Rectal smooth muscle tissue (tissue), 1 donor: ENCODE measurements at regions not wholly inside any gene's neighbourhood (a gene's known extent, or its start where the extent isn't known, plus 50 kb on each side); places are given as distances from the start of the nearest gene placed in this dataset.
"Not testable (repeated sequence)": the region's sequence is repeated elsewhere in the genome, so short reads cannot be mapped to it uniquely, and the experiment has no call there.

Experiments
- H3K27ac ChIP-seq: one replicate; pipeline ENCODE4 v1.7.0; 2013; ENCODE audit warnings: low read depth, low read length, inconsistent platforms
- H3K27me3 ChIP-seq: one replicate; pipeline ENCODE4 v1.7.0; 2013; ENCODE audit warnings: low read length; ENCODE audit not compliant: control insufficient read depth, insufficient read depth
- H3K36me3 ChIP-seq: one replicate; pipeline ENCODE4 v1.7.0; 2013; ENCODE audit warnings: low read length; ENCODE audit not compliant: control insufficient read depth, insufficient read depth
- H3K4me1 ChIP-seq: one replicate; pipeline ENCODE4 v1.7.0; 2013; ENCODE audit warnings: low read length; ENCODE audit not compliant: control insufficient read depth, insufficient read depth
- H3K4me3 ChIP-seq: one replicate; pipeline ENCODE4 v1.7.0; 2013; ENCODE audit warnings: low read length
- H3K9ac ChIP-seq: one replicate; pipeline ENCODE4 v1.7.0; 2013; ENCODE audit warnings: low read length

- Histone ChIP-seq H3K27me3 (no peaks in the 10 kb centered on the region), H3K9ac (no peak overlapping the region), H3K36me3 (no peaks in the 10 kb centered on the region), H3K27ac (no peak overlapping the region), H3K4me1 (no peaks in the 10 kb centered on the region), H3K4me3 (no peak overlapping the region)
Measured at GRCh38 chr2:131584380-131584779, 56.7 kb downstream of the CCDC74A start.

- Histone ChIP-seq H3K9ac (no peak overlapping the region), H3K36me3 (no peaks in the 10 kb centered on the region), H3K27ac (no peak overlapping the region), H3K4me1 (no peaks in the 10 kb centered on the region), H3K4me3 (no peak overlapping the region), H3K27me3 (no peaks in the 10 kb centered on the region)
Measured at GRCh38 chr2:131584940-131585339, 57.3 kb downstream of the CCDC74A start.

GRCh38 chr2:131588152-131588873 is 60.6 kb downstream of the CCDC74A start:
- H3K9ac ChIP-seq = no peak overlapping the region

GRCh38 chr2:131589126-131589525 is 61.4 kb downstream of the CCDC74A start:
- H3K36me3 ChIP-seq, H3K4me1 ChIP-seq, H3K4me3 ChIP-seq, H3K27ac ChIP-seq, H3K9ac ChIP-seq, H3K27me3 ChIP-seq: not testable (repeated sequence)

More at GRCh38 chr2:131588152-131588873, 60.6 kb downstream of the CCDC74A start:
- no peaks in the 10 kb centered on the region for H3K4me1 ChIP-seq
- no peaks in the 10 kb centered on the region for H3K36me3 ChIP-seq
- H3K4me3 ChIP-seq = no peak overlapping the region
- no peak overlapping the region for H3K27ac ChIP-seq
- no peaks in the 10 kb centered on the region for H3K27me3 ChIP-seq

GRCh38 chr2:131590366-131590765 is 62.7 kb downstream of the CCDC74A start:
- no peaks in the 10 kb centered on the region for H3K4me1 ChIP-seq
- H3K9ac ChIP-seq = no peak overlapping the region
- H3K27ac ChIP-seq = no peak overlapping the region
- no peaks in the 10 kb centered on the region for H3K36me3 ChIP-seq
- no peaks in the 10 kb centered on the region for H3K27me3 ChIP-seq
- no peak overlapping the region for H3K4me3 ChIP-seq

- Histone ChIP-seq H3K4me1 (no peaks in the 10 kb centered on the region), H3K4me3 (no peak overlapping the region), H3K9ac (no peak overlapping the region), H3K36me3 (no peaks in the 10 kb centered on the region), H3K27me3 (no peaks in the 10 kb centered on the region), H3K27ac (no peak overlapping the region)
Measured at GRCh38 chr2:131590896-131591295, 63.2 kb downstream of the CCDC74A start.

GRCh38 chr2:131596561-131596960 is 68.9 kb downstream of the CCDC74A start:
- H3K36me3 ChIP-seq, H3K4me3 ChIP-seq, H3K9ac ChIP-seq, H3K27me3 ChIP-seq, H3K27ac ChIP-seq, H3K4me1 ChIP-seq: not testable (repeated sequence)

- H3K4me3 ChIP-seq, H3K9ac ChIP-seq, H3K4me1 ChIP-seq, H3K27me3 ChIP-seq, H3K36me3 ChIP-seq, H3K27ac ChIP-seq: not testable (repeated sequence)
Measured at GRCh38 chr2:131602444-131602843, 74.8 kb downstream of the CCDC74A start.

GRCh38 chr2:131604652-131605051 is 77.0 kb downstream of the CCDC74A start:
- not testable (repeated sequence) for H3K27me3 ChIP-seq

GRCh38 chr2:131606366-131606765 is 78.7 kb downstream of the CCDC74A start:
- not testable (repeated sequence) for H3K27ac ChIP-seq, H3K9ac ChIP-seq, H3K4me3 ChIP-seq, H3K27me3 ChIP-seq, H3K4me1 ChIP-seq, H3K36me3 ChIP-seq

More at GRCh38 chr2:131604652-131605051, 77.0 kb downstream of the CCDC74A start:
- not testable (repeated sequence) for H3K4me1 ChIP-seq, H3K36me3 ChIP-seq, H3K4me3 ChIP-seq, H3K27ac ChIP-seq, H3K9ac ChIP-seq

- not testable (repeated sequence) for H3K4me3 ChIP-seq, H3K27me3 ChIP-seq, H3K9ac ChIP-seq, H3K4me1 ChIP-seq, H3K27ac ChIP-seq, H3K36me3 ChIP-seq
Measured at GRCh38 chr2:131607056-131607455, 79.4 kb downstream of the CCDC74A start.

- H3K4me3 ChIP-seq, H3K4me1 ChIP-seq, H3K9ac ChIP-seq, H3K36me3 ChIP-seq, H3K27ac ChIP-seq, H3K27me3 ChIP-seq: not testable (repeated sequence)
Measured at GRCh38 chr2:131614539-131614938, 86.9 kb downstream of the CCDC74A start.

- not testable (repeated sequence) for H3K36me3 ChIP-seq, H3K4me1 ChIP-seq, H3K9ac ChIP-seq, H3K27me3 ChIP-seq, H3K4me3 ChIP-seq, H3K27ac ChIP-seq
Measured at GRCh38 chr2:131618320-131618719, 90.6 kb downstream of the CCDC74A start.
